Omental fat pad (tissue), 3 donors: ENCODE measurements at regions not wholly inside any gene's neighbourhood (a gene's known extent, or its start where the extent isn't known, plus 50 kb on each side); places are given as distances from the start of the nearest gene placed in this dataset.

Source experiments
- ATAC-seq: fragments of 150-250 bp; one replicate; pipeline ENCODE4 v1.9.1; 2016; ENCODE audit warnings: mild to moderate bottlenecking, moderate library complexity; ENCODE audit not compliant: low FRiP score
- DNase-seq: peaks from one replicate; pipeline ENCODE4 v3.0.0-alpha.2; 2019; ENCODE audit warnings: low spot score
- CTCF ChIP-seq, 3 donors: fragments of 450-650 bp; IDR thresholded peaks; one replicate each; pipeline ENCODE4 v1.5.1; 2016 to 2017; ENCODE audit warnings: antibody characterized with exemption in 3 of 3, mild to moderate bottlenecking in 3 of 3, moderate library complexity in 2 of 3

- no peak for TF ChIP-seq CTCF (IDR thresholded peaks at IDR 0.05)
- no peak for ATAC-seq
- no peak for DNase-seq
These were observed 122.9 kb upstream of the PTPRG start for GRCh38 chr3:61438253-61439121.

- no peak for TF ChIP-seq CTCF (IDR thresholded peaks at IDR 0.05)
- DNase-seq (no peak), ATAC-seq (no peak)
These were observed 122.3 kb upstream of the PTPRG start for GRCh38 chr3:61439122-61439458.

- no peak for DNase-seq
- TF ChIP-seq CTCF (IDR thresholded peaks at IDR 0.05): no peak
- no peak for ATAC-seq
These were observed 118.7 kb upstream of the PTPRG start for GRCh38 chr3:61442696-61443095.

- no peak for DNase-seq
- TF ChIP-seq CTCF (IDR thresholded peaks at IDR 0.05): no peak
- ATAC-seq: no peak
These were observed 117.5 kb upstream of the PTPRG start for GRCh38 chr3:61443886-61444285.

GRCh38 chr3:61444782-61445181 lies 116.6 kb upstream of the PTPRG start:
- no peak for TF ChIP-seq CTCF (IDR thresholded peaks at IDR 0.05)
- ATAC-seq (no peak), DNase-seq (no peak)

GRCh38 chr3:61445924-61446323 lies 115.4 kb upstream of the PTPRG start:
- ATAC-seq (no peak), DNase-seq (no peak)
- TF ChIP-seq CTCF (IDR thresholded peaks at IDR 0.05): no peak

- ATAC-seq: no peak
- no peak for TF ChIP-seq CTCF (IDR thresholded peaks at IDR 0.05)
- no peak for DNase-seq
These were observed 115.0 kb upstream of the PTPRG start for GRCh38 chr3:61446341-61446740.
